Stomach smooth muscle (tissue), 2 donors: ENCODE measurements at regions not wholly inside any gene's neighbourhood (a gene's known extent, or its start where the extent isn't known, plus 50 kb on each side); places are given as distances from the start of the nearest gene placed in this dataset.

Source experiments
- H3K27ac ChIP-seq: one replicate; pipeline ENCODE4 v1.7.0; 2013; ENCODE audit warnings: mild to moderate bottlenecking, low read length, inconsistent platforms
- H3K27me3 ChIP-seq, 2 donors: one replicate each; pipeline ENCODE4 v1.7.0; 2013; ENCODE audit warnings: low read length in 2 of 2; ENCODE audit not compliant: insufficient read depth in 2 of 2, control insufficient read depth in 1 of 2
- H3K36me3 ChIP-seq, 2 donors: one replicate each; pipeline ENCODE4 v1.7.0; 2013; ENCODE audit warnings: low read length in 2 of 2; ENCODE audit not compliant: control insufficient read depth in 2 of 2, insufficient read depth in 2 of 2
- H3K4me1 ChIP-seq: one replicate; pipeline ENCODE4 v1.7.0; 2013; ENCODE audit warnings: low read length; ENCODE audit not compliant: control insufficient read depth, insufficient read depth
- H3K4me3 ChIP-seq, 2 donors: one replicate each; pipeline ENCODE4 v1.7.0; 2013; ENCODE audit warnings: low read length in 2 of 2
- H3K9ac ChIP-seq, 2 donors: one replicate each; pipeline ENCODE4 v1.7.0; 2013; ENCODE audit warnings: low read length in 2 of 2, mild to moderate bottlenecking in 1 of 2
- H3K9me3 ChIP-seq, 2 donors: one replicate each; pipeline ENCODE4 v1.7.0; 2013; ENCODE audit warnings: low read length in 2 of 2; ENCODE audit not compliant: control insufficient read depth in 2 of 2
- donor health status: healthy.
- donor health status: Pancreatic carcinoma.

- Histone ChIP-seq H3K27me3 (peaks cover 0 to 7% of the 10 kb centered on the region in 2 donors), H3K36me3 (no peaks in the 10 kb centered on the region), H3K4me1 (no peaks in the 10 kb centered on the region), H3K4me3 (no peak overlapping the region), H3K27ac (no peak overlapping the region), H3K9me3 (no peaks in the 10 kb centered on the region), H3K9ac (no peak overlapping the region)
These were observed 96.1 kb downstream of the VEGFA start for GRCh38 chr6:43865932-43866645.

GRCh38 chr6:43865086-43865485, 95.1 kb downstream of the VEGFA start:
- Histone ChIP-seq H3K4me1 (no peaks in the 10 kb centered on the region), H3K9me3 (no peaks in the 10 kb centered on the region), H3K27me3 (peaks cover 0 to 7% of the 10 kb centered on the region in 2 donors), H3K36me3 (no peaks in the 10 kb centered on the region), H3K27ac (no peak overlapping the region), H3K9ac (no peak overlapping the region), H3K4me3 (no peak overlapping the region)

- H3K27me3 ChIP-seq: peaks cover 0 to 7% of the 10 kb centered on the region in 2 donors
- H3K9ac ChIP-seq: no peak overlapping the region
- H3K9me3 ChIP-seq: no peaks in the 10 kb centered on the region
- no peaks in the 10 kb centered on the region for H3K36me3 ChIP-seq
- no peaks in the 10 kb centered on the region for H3K4me1 ChIP-seq
- H3K4me3 ChIP-seq: no peak overlapping the region
- H3K27ac ChIP-seq: no peak overlapping the region
These were observed 92.9 kb downstream of the VEGFA start for GRCh38 chr6:43862925-43863324.

- no peaks in the 10 kb centered on the region for H3K9me3 ChIP-seq
- no peak overlapping the region for H3K9ac ChIP-seq
- no peaks in the 10 kb centered on the region for H3K4me1 ChIP-seq
- peaks cover 0 to 7% of the 10 kb centered on the region in 2 donors for H3K27me3 ChIP-seq
- H3K36me3 ChIP-seq: no peaks in the 10 kb centered on the region
- no peak overlapping the region for H3K27ac ChIP-seq
- no peak overlapping the region for H3K4me3 ChIP-seq
These were observed 91.3 kb downstream of the VEGFA start for GRCh38 chr6:43861212-43861894.

GRCh38 chr6:43860285-43860684, 90.3 kb downstream of the VEGFA start:
- H3K9ac ChIP-seq: no peak overlapping the region
- no peaks in the 10 kb centered on the region for H3K36me3 ChIP-seq
- peaks cover 0 to 4% of the 10 kb centered on the region in 2 donors for H3K27me3 ChIP-seq
- no peak overlapping the region for H3K27ac ChIP-seq
- H3K9me3 ChIP-seq: no peaks in the 10 kb centered on the region
- H3K4me3 ChIP-seq: no peak overlapping the region
- H3K4me1 ChIP-seq: peaks cover 4% of the 10 kb centered on the region

- H3K9ac ChIP-seq: no peak overlapping the region
- H3K4me1 ChIP-seq: peaks cover 4% of the 10 kb centered on the region
- no peak overlapping the region for H3K4me3 ChIP-seq
- H3K27me3 ChIP-seq: no peaks in the 10 kb centered on the region
- H3K27ac ChIP-seq: no peak overlapping the region
- H3K9me3 ChIP-seq: no peaks in the 10 kb centered on the region
- no peaks in the 10 kb centered on the region for H3K36me3 ChIP-seq
These were observed 89.2 kb downstream of the VEGFA start for GRCh38 chr6:43859213-43859612.

GRCh38 chr6:43858161-43859153, 88.4 kb downstream of the VEGFA start:
- H3K27me3 ChIP-seq: no peaks in the 10 kb centered on the region
- no peaks in the 10 kb centered on the region for H3K9me3 ChIP-seq
- no peak overlapping the region for H3K27ac ChIP-seq
- H3K36me3 ChIP-seq: no peaks in the 10 kb centered on the region
- no peak overlapping the region for H3K4me3 ChIP-seq
- no peak overlapping the region for H3K9ac ChIP-seq
- H3K4me1 ChIP-seq: peaks cover 4% of the 10 kb centered on the region

GRCh38 chr6:43856005-43856765, 86.2 kb downstream of the VEGFA start:
- no peaks in the 10 kb centered on the region for H3K9me3 ChIP-seq
- H3K27me3 ChIP-seq: no peaks in the 10 kb centered on the region
- peaks cover 4% of the 10 kb centered on the region for H3K4me1 ChIP-seq
- no peaks in the 10 kb centered on the region for H3K36me3 ChIP-seq
- no peak overlapping the region for H3K9ac ChIP-seq
- H3K4me3 ChIP-seq: no peak overlapping the region
- no peak overlapping the region for H3K27ac ChIP-seq

- Histone ChIP-seq H3K4me3 (no peak overlapping the region), H3K27me3 (no peaks in the 10 kb centered on the region), H3K9ac (no peak overlapping the region), H3K36me3 (no peaks in the 10 kb centered on the region), H3K27ac (no peak overlapping the region), H3K9me3 (no peaks in the 10 kb centered on the region), H3K4me1 (peaks cover 4% of the 10 kb centered on the region)
These were observed 85.2 kb downstream of the VEGFA start for GRCh38 chr6:43855247-43855646.

GRCh38 chr6:43853066-43853650, 83.1 kb downstream of the VEGFA start:
- no peak overlapping the region for H3K4me3 ChIP-seq
- H3K9me3 ChIP-seq: no peaks in the 10 kb centered on the region
- H3K36me3 ChIP-seq: no peaks in the 10 kb centered on the region
- H3K27ac ChIP-seq: no peak overlapping the region
- H3K27me3 ChIP-seq: no peaks in the 10 kb centered on the region
- H3K9ac ChIP-seq: no peak overlapping the region
- H3K4me1 ChIP-seq: peaks cover 4% of the 10 kb centered on the region
